ENCODE measurements at regions not wholly inside any gene's neighbourhood (a gene's known extent, or its start where the extent isn't known, plus 50 kb on each side); places are given as distances from the start of the nearest gene placed in this dataset.

DNA sequence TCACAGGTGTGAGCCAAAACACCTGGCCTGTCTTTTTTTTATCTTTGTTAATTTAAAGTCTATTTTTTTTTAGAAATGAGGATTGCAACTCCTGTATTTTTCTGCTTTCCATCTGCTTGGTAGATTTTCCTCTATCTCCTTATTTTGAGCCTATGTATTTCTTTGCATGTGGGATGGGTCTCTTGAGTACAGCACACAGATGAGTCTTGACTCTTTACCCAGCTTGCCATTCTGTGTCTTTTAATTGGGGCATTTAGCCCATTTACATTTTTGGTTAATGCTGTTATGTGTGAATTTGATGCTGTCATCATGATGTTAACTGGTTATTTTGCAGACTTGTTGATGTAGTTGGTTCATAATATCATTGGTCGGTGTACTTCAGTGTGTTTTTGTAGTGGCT lies 317.4 kb downstream of the IPO8 start:
- no peak overlapping the region for H3K27ac ChIP-seq
- H3K9me3 ChIP-seq: peaks cover 0 to 16% of the 10 kb centered on the region in 2 donors
- DNase-seq (ENCODE audit: low spot score in 2 of 2): no peak
- TF ChIP-seq, protein P1, sequence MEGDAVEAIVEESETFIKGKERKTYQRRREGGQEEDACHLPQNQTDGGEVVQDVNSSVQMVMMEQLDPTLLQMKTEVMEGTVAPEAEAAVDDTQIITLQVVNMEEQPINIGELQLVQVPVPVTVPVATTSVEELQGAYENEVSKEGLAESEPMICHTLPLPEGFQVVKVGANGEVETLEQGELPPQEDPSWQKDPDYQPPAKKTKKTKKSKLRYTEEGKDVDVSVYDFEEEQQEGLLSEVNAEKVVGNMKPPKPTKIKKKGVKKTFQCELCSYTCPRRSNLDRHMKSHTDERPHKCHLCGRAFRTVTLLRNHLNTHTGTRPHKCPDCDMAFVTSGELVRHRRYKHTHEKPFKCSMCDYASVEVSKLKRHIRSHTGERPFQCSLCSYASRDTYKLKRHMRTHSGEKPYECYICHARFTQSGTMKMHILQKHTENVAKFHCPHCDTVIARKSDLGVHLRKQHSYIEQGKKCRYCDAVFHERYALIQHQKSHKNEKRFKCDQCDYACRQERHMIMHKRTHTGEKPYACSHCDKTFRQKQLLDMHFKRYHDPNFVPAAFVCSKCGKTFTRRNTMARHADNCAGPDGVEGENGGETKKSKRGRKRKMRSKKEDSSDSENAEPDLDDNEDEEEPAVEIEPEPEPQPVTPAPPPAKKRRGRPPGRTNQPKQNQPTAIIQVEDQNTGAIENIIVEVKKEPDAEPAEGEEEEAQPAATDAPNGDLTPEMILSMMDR (IDR thresholded peaks at IDR 0.05): no peak
- no peak for TF ChIP-seq POLR2A (IDR thresholded peaks at IDR 0.05)
- no peak for TF ChIP-seq POLR2AphosphoS5 (IDR thresholded peaks at IDR 0.05)
- H3K27me3 ChIP-seq: no peaks in the 10 kb centered on the region
- intact Hi-C loops (cut with DNase I; ENCODE audit: low total_unique reads): no loop called here
- no peaks in the 10 kb centered on the region for H3K4me1 ChIP-seq
- no peak overlapping the region for H3K4me3 ChIP-seq
- H3K36me3 ChIP-seq: no peaks in the 10 kb centered on the region

GRCh38 chr12:30364822-30365221 lies 330.8 kb downstream of the IPO8 start:
- Histone ChIP-seq H3K4me1 (no peaks in the 10 kb centered on the region), H3K9me3 (no peaks in the 10 kb centered on the region), H3K27me3 (no peaks in the 10 kb centered on the region), H3K4me3 (no peak overlapping the region), H3K36me3 (no peaks in the 10 kb centered on the region), H3K27ac (no peak overlapping the region)
- TF ChIP-seq, protein P1 (IDR thresholded peaks at IDR 0.05): no peak
- TF ChIP-seq POLR2A (IDR thresholded peaks at IDR 0.05) (no peak), POLR2AphosphoS5 (IDR thresholded peaks at IDR 0.05) (no peak)
- intact Hi-C loops (cut with DNase I; ENCODE audit: low total_unique reads): no loop called here
- no peak for DNase-seq (ENCODE audit: low spot score in 2 of 2)

- TF ChIP-seq, protein P1 (IDR thresholded peaks at IDR 0.05): no peak
- no peak for TF ChIP-seq POLR2A (IDR thresholded peaks at IDR 0.05)
- TF ChIP-seq POLR2AphosphoS5 (IDR thresholded peaks at IDR 0.05): no peak
- intact Hi-C loops (cut with DNase I; ENCODE audit: low total_unique reads): no loop called here
- H3K9me3 ChIP-seq: no peaks in the 10 kb centered on the region
These were observed 334.5 kb downstream of the IPO8 start for GRCh38 chr12:30361145-30361544.

DNA sequence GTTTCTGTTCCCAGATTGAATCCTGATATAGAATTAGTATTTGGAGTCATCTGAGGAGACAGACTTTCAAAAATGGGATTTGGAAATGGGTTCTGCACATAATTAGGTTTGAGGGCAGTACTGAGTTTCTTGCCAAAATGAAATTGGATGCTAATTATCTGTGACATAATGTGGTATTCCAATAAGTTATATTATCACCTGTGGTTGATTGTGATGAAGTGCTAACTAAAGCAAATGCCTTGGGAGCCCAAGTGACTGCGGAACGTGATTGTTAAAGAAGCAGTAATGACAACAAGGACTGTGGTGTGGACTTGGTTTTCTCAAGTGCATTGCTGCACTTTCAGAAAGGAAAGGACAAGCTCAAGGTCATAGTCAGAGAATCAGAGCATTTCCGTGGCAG lies 337.0 kb downstream of the IPO8 start:
- Histone ChIP-seq H3K4me1 (no peaks in the 10 kb centered on the region), H3K36me3 (no peaks in the 10 kb centered on the region), H3K4me3 (no peak overlapping the region), H3K27me3 (no peaks in the 10 kb centered on the region), H3K27ac (no peak overlapping the region), H3K9me3 (no peaks in the 10 kb centered on the region)
- TF ChIP-seq, protein P1 (IDR thresholded peaks at IDR 0.05): no peak
- TF ChIP-seq POLR2AphosphoS5 (IDR thresholded peaks at IDR 0.05) (no peak), POLR2A (IDR thresholded peaks at IDR 0.05) (no peak)
- intact Hi-C loops (cut with DNase I; ENCODE audit: low total_unique reads): no loop called here
- DNase-seq (ENCODE audit: low spot score in 2 of 2): no peak

More at GRCh38 chr12:30361145-30361544, 334.5 kb downstream of the IPO8 start:
- Histone ChIP-seq H3K4me3 (no peak overlapping the region), H3K27me3 (no peaks in the 10 kb centered on the region), H3K4me1 (no peaks in the 10 kb centered on the region), H3K36me3 (no peaks in the 10 kb centered on the region), H3K27ac (no peak overlapping the region)
- DNase-seq (ENCODE audit: low spot score in 2 of 2): no peak

GRCh38 chr12:30357766-30358490 lies 337.7 kb downstream of the IPO8 start:
- no peak for DNase-seq (ENCODE audit: low spot score in 2 of 2)
- TF ChIP-seq POLR2AphosphoS5 (IDR thresholded peaks at IDR 0.05): no peak
- TF ChIP-seq POLR2A (IDR thresholded peaks at IDR 0.05): no peak
- TF ChIP-seq, protein P1 (IDR thresholded peaks at IDR 0.05): no peak
- H3K4me1 ChIP-seq: no peaks in the 10 kb centered on the region
- no peak overlapping the region for H3K27ac ChIP-seq
- H3K9me3 ChIP-seq: no peaks in the 10 kb centered on the region
- H3K36me3 ChIP-seq: no peaks in the 10 kb centered on the region
- intact Hi-C loops (cut with DNase I; ENCODE audit: low total_unique reads): no loop called here
- H3K27me3 ChIP-seq: no peaks in the 10 kb centered on the region
- H3K4me3 ChIP-seq: no peak overlapping the region

Measured in breast epithelium (tissue), 4 donors.